GM10266 (cell line): ENCODE measurements at regions not wholly inside any gene's neighbourhood (a gene's known extent, or its start where the extent isn't known, plus 50 kb on each side); places are given as distances from the start of the nearest gene placed in this dataset.

Source experiments
- DNase-seq: peaks from one replicate; pipeline ENCODE4 v3.0.0; 2012; ENCODE audit errors: extremely low spot score
- TF ChIP-seq, protein P1 (sequence below): IDR thresholded peaks from 2 replicates; pipeline ENCODE4 v1.5.1; 2012; ENCODE audit warnings: mild to moderate bottlenecking, low read depth; ENCODE audit not compliant: control insufficient read depth, insufficient read depth; ENCODE audit errors: missing control alignments

DNA sequence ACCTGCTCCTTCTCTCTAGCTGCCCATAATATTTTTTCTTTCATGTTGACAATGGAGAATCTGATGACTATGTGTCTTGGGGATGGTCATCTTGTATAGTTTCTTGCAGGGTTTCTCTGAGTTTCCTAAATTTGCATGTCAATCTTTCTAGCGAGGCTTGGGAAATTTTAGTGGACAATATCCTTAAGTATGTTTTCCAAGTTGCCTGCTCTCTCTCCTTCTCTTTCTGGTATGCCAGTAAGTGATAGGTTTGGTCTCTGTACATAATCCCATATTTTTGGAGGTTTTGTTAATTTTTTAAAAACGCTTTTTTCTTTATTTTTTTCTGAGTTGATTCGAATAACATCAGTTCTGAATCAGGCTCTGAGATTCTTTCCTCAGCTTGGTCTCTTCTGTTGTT is 370.9 kb upstream of the LYPLAL1 start:
- TF ChIP-seq, protein P1, sequence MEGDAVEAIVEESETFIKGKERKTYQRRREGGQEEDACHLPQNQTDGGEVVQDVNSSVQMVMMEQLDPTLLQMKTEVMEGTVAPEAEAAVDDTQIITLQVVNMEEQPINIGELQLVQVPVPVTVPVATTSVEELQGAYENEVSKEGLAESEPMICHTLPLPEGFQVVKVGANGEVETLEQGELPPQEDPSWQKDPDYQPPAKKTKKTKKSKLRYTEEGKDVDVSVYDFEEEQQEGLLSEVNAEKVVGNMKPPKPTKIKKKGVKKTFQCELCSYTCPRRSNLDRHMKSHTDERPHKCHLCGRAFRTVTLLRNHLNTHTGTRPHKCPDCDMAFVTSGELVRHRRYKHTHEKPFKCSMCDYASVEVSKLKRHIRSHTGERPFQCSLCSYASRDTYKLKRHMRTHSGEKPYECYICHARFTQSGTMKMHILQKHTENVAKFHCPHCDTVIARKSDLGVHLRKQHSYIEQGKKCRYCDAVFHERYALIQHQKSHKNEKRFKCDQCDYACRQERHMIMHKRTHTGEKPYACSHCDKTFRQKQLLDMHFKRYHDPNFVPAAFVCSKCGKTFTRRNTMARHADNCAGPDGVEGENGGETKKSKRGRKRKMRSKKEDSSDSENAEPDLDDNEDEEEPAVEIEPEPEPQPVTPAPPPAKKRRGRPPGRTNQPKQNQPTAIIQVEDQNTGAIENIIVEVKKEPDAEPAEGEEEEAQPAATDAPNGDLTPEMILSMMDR, result no peak
- no peak for DNase-seq

DNA sequence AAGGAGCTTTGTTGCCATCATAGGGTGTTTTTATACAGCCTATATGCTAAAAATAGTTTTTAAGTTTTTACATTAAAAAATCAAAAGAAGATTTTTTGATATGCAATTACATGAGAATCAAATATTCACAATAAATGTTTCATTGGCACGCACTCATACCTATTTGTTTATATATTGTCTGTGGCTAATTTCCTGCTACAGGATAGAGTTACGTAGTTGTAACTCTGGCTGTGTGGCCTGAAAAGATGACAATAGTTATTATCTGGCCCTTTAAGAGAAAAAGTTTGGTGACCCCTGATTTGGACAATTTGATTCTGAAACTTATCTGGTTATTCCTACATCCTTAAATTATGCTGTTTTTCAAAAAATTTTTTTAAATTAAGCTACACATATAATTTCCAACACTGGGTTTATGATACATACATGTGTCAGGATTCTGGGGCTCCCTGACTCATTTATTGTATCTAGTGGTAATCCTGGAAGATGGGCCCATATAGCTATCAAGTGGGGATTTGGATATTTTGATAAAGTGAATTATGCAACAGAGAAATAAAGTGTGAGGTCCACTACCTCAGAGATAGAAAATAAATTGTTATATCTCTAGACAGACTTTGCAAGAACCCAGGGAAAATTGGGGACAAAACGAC is 370.2 kb upstream of the LYPLAL1 start:
- TF ChIP-seq, protein P1, result no peak
- DNase-seq, result no peak

DNA sequence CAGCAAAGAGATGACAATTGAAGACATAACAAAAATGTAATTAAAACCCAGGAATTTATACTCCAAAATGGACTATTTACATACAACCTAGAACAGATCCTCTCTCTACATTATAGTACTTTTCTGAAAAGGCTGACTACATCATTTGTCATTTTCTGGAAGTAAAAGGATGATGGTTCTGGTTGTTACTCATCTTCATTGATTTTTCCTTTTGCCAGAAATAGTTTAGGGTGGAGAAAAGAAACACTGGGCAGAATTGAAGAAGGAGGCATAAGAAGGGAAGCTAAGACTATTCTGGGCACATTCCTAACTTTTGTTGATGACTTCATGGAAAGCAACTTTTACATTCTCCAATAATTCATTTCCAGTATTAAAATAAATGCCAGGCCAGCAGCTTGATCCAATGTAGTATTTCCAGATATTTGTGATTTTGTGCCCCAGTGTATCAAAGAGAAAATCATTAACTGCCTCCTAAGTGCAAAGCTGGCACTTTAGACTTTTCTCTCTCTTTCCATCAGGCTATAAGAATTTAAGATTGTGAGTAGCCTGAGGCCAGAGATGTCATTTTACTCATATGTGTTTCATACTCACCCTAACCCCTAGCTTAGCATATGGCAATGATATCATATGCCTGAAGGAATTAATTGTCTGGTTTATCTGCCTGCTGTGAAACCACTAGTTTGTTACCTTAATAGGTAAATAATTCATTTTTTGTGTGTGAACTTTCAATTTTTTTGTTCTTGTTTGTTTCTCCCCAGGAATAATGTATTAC is 369.5 kb upstream of the LYPLAL1 start:
- TF ChIP-seq, protein P1, result no peak
- DNase-seq, result no peak

DNA sequence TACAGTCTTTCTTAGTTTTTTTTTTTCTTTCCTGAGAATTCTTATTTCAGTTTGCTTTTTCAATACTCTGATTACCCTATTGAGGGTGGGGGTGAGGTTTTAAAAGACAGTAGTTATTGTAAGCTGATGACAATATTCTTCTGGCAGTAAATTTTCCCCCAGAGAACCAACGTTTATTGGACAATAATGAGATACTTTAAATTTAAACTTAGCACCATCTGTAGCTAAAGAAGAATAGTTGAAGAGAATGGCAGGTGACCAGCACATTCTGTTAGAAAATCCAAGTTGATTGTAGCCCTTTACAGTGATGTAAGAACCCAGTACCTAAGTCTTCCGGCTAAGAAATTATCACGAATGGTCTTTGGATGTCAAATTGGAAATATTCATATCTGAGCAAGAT is 364.6 kb upstream of the LYPLAL1 start:
- TF ChIP-seq, protein P1, result no peak
- DNase-seq, result no peak

DNA sequence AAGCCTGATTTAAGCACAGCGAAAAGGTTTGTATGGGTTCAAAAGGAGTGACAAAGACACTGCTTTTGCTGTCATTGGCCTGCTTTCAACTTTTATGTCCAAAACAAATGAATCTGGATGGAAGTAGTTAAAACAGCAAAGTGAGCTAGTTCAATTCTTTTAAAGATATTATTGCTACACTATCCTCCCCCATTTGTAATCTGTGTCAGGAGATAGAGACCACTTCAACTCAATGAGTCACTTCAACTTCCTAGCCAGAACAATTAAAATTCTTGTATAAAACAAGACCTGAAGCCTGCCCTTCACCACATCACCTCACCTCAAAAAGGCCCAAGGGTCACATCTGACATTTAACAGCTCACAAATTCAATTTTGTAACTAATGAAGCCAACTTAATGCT is 364.1 kb upstream of the LYPLAL1 start:
- TF ChIP-seq, protein P1, result no peak
- no peak for DNase-seq

DNA sequence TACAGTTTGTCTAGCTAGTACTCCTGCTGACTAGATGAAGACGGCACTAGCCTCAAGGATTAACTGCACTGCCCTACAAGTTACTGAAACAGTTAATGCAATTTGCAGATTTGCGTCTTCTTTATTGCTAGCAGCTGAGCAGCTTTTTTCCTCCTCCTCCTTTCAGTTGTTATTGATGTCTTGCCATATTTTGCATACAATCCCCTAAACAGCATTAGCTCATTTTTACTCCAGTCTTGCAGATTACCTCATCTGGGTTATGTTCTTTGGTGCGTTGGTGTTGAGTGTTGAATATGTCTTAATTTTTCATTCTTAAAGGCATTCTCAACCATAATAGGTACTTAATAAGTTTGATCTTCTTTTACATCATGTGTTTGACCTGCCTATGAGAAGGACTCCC is 363.4 kb upstream of the LYPLAL1 start:
- DNase-seq, result no peak
- TF ChIP-seq, protein P1, result no peak

DNA sequence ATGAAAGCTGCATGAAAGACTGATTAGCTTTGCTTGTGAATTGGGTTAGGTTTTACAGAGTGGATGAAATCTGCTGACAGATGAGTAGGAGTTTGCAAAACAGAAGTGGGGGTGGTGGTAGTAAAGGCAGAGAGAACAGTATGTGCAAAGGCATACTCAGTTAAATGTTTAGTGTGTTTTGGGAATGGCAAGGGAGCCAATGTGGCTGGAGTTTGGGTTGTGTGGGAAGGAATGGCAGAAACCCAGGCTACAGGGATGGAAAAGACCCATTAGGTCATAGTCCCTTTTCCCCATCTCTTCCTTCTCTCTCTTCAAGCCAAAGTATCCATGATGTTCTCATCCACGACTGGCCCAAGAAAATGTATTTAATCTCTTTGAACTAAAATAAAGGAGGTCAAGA is 362.2 kb upstream of the LYPLAL1 start:
- TF ChIP-seq, protein P1, result no peak
- DNase-seq, result no peak
